Tibial nerve (tissue), 4 donors: ENCODE measurements at regions not wholly inside any gene's neighbourhood (a gene's known extent, or its start where the extent isn't known, plus 50 kb on each side); places are given as distances from the start of the nearest gene placed in this dataset.

Experiments
- CTCF ChIP-seq, 5 experiments: fragments of 200-600 bp in 3 of 5; fragments of 450-650 bp in 2 of 5; sonication (generic) in 3 of 5; IDR thresholded peaks; one replicate each; pipeline ENCODE4 v1.5.1; 2016 to 2019; ENCODE audit warnings: antibody characterized with exemption in 5 of 5, mild to moderate bottlenecking in 3 of 5, moderate library complexity in 2 of 5
- EP300 ChIP-seq, 2 donors: sonication (generic); formaldehyde crosslinking; IDR thresholded peaks; one replicate each; pipeline ENCODE4 v1.6.1; 2017; ENCODE audit warnings: antibody characterized with exemption in 2 of 2, mild to moderate bottlenecking in 1 of 2
- POLR2A ChIP-seq, 2 donors: fragments of 450-650 bp; IDR thresholded peaks; one replicate each; pipeline ENCODE4 v1.6.1; 2017; ENCODE audit warnings: antibody characterized with exemption in 2 of 2, mild to moderate bottlenecking in 2 of 2, moderate library complexity in 2 of 2

- peak; percentile 33 to 94 for TF ChIP-seq EP300 (IDR thresholded peaks at IDR 0.05)
- no peak for TF ChIP-seq CTCF (IDR thresholded peaks at IDR 0.05)
- TF ChIP-seq POLR2A (IDR thresholded peaks at IDR 0.05): peak; percentile 77 to 81
Observed at GRCh38 chr6:26183581-26184366, 96.5 kb downstream of the HFE start.
